WTC11 (cell line): ENCODE measurements at regions not wholly inside any gene's neighbourhood (a gene's known extent, or its start where the extent isn't known, plus 50 kb on each side); places are given as distances from the start of the nearest gene placed in this dataset.

Experiments used
- ATAC-seq: fragments of 200-7000 bp; cut with Tn5 transposase; 2 replicates; pipeline ENCODE4 v1.10.0; 2021; ENCODE audit warnings: mild to moderate bottlenecking, moderate library complexity
- CTCF ChIA-PET: fragments of 300-600 bp; sonication (Branson Sonifier 250); formaldehyde crosslinking; loops from one replicate; lab custom pipeline; 2021; ENCODE audit warnings: antibody characterized with exemption; lab: Charles Lee
- POLR2A ChIA-PET: fragments of 350-600 bp; sonication (Branson Sonifier 250); formaldehyde crosslinking; loops from one replicate; lab custom pipeline; 2021; ENCODE audit warnings: antibody characterized with exemption; lab: Charles Lee
- DNase-seq: peaks from one replicate; pipeline ENCODE4 v3.0.0; 2021; ENCODE audit warnings: low spot score
- H3K27ac Mint-ChIP-seq: 2 replicates; pipeline ENCODE4 v1.8.0; 2021; ENCODE audit warnings: mixed read lengths
- H3K27me3 Mint-ChIP-seq: 2 replicates; pipeline ENCODE4 v1.8.0; 2021; ENCODE audit warnings: low read depth, mild to moderate bottlenecking, moderate library complexity, mixed read lengths
- H3K36me3 Mint-ChIP-seq: 2 replicates; pipeline ENCODE4 v1.8.0; 2021; ENCODE audit warnings: mixed read lengths
- H3K4me1 Mint-ChIP-seq: 2 replicates; pipeline ENCODE4 v1.8.0; 2022; ENCODE audit warnings: mixed read lengths
- H3K4me3 Mint-ChIP-seq: 2 replicates; pipeline ENCODE4 v1.8.0; 2021; ENCODE audit warnings: mild to moderate bottlenecking, moderate library complexity, mixed read lengths
- H3K9me3 Mint-ChIP-seq: 2 replicates; pipeline ENCODE4 v1.8.0; 2021; ENCODE audit warnings: mixed read lengths
- AR ChIP-seq: fragments of 250-450 bp; sonication (Bioruptor Pico); IDR thresholded peaks from 2 replicates; pipeline ENCODE4 v1.9.0; 2021; ENCODE audit warnings: mild to moderate bottlenecking
- ATF1 ChIP-seq: sonication (generic); formaldehyde crosslinking; IDR thresholded peaks from 2 replicates; pipeline ENCODE4 v1.8.1; 2023; ENCODE audit warnings: mild to moderate bottlenecking, moderate library complexity, missing genetic modification reagents
- ERG ChIP-seq: fragments of 250-450 bp; sonication (Bioruptor Pico); IDR thresholded peaks from 2 replicates; pipeline ENCODE4 v1.8.0; 2021; ENCODE audit warnings: mild to moderate bottlenecking
- FOXK1 ChIP-seq: sonication (generic); formaldehyde crosslinking; IDR thresholded peaks from 2 replicates; pipeline ENCODE4 v1.8.0; 2022; ENCODE audit warnings: mild to moderate bottlenecking, moderate library complexity, missing genetic modification reagents
- IRF1 ChIP-seq: sonication (generic); formaldehyde crosslinking; IDR thresholded peaks from 2 replicates; pipeline ENCODE4 v1.8.0; 2023; ENCODE audit warnings: missing genetic modification reagents
- IRF2 ChIP-seq: sonication (generic); formaldehyde crosslinking; IDR thresholded peaks from 2 replicates; pipeline ENCODE4 v1.8.0; 2022; ENCODE audit warnings: low read depth, missing genetic modification reagents, borderline replicate concordance
- NFE2L1 ChIP-seq: sonication (generic); formaldehyde crosslinking; IDR thresholded peaks from 2 replicates; pipeline ENCODE4 v1.8.1; 2023; ENCODE audit warnings: missing genetic modification reagents
- NFYB ChIP-seq: sonication (generic); formaldehyde crosslinking; conservative IDR thresholded peaks from 2 replicates; pipeline ENCODE4 v1.8.0; 2022; ENCODE audit warnings: low read depth, missing genetic modification reagents
- SMAD4 ChIP-seq: sonication (generic); formaldehyde crosslinking; IDR thresholded peaks from 2 replicates; pipeline ENCODE4 v1.8.0; 2022; ENCODE audit warnings: mild to moderate bottlenecking, missing genetic modification reagents
- TP53 ChIP-seq: sonication (generic); formaldehyde crosslinking; IDR thresholded peaks from 2 replicates; pipeline ENCODE4 v1.8.1; 2023; ENCODE audit warnings: mild to moderate bottlenecking, missing genetic modification reagents
- USF2 ChIP-seq: sonication (generic); formaldehyde crosslinking; IDR thresholded peaks from 2 replicates; pipeline ENCODE4 v1.8.1; 2023; ENCODE audit warnings: mild to moderate bottlenecking, missing genetic modification reagents, moderate library complexity
- ZBTB21 ChIP-seq: sonication (generic); formaldehyde crosslinking; IDR thresholded peaks from 2 replicates; pipeline ENCODE4 v1.8.1; 2023; ENCODE audit warnings: mild to moderate bottlenecking, missing genetic modification reagents, borderline replicate concordance
- ZNF138 ChIP-seq: sonication (generic); formaldehyde crosslinking; conservative IDR thresholded peaks from 2 replicates; pipeline ENCODE4 v1.8.1; 2022; ENCODE audit warnings: mild to moderate bottlenecking, moderate library complexity, missing genetic modification reagents
- ZNF219 ChIP-seq: sonication (generic); formaldehyde crosslinking; IDR thresholded peaks from 2 replicates; pipeline ENCODE4 v1.8.0; 2023; ENCODE audit warnings: missing genetic modification reagents, mild to moderate bottlenecking, borderline replicate concordance
- ZNF396 ChIP-seq: fragments of 250-450 bp; sonication (Bioruptor Pico); IDR thresholded peaks from 2 replicates; pipeline ENCODE4 v1.8.0; 2021; ENCODE audit warnings: mild to moderate bottlenecking, moderate library complexity, borderline replicate concordance

- POLR2A ChIA-PET: no interaction called here
- ATAC-seq: no peak; the same call in 1 of the 2 replicates
- no peak overlapping the region for H3K27ac Mint-ChIP-seq
- no peak for DNase-seq
- CTCF ChIA-PET: no interaction called here
- H3K4me1 Mint-ChIP-seq: peaks cover 11% of the 10 kb centered on the region
- peaks cover 42% of the 10 kb centered on the region for H3K36me3 Mint-ChIP-seq
- peaks cover 46% of the 10 kb centered on the region for H3K9me3 Mint-ChIP-seq
- no peak overlapping the region for H3K4me3 Mint-ChIP-seq
- no peaks in the 10 kb centered on the region for H3K27me3 Mint-ChIP-seq
- no peak for TF ChIP-seq TP53
- no peak for TF ChIP-seq NFE2L1 (CRISPR knock-in tag)
- no peak for TF ChIP-seq IRF2
- no peak for TF ChIP-seq ZNF219 (CRISPR knock-in tag)
- TF ChIP-seq ATF1: no peak
- no peak for TF ChIP-seq USF2 (CRISPR knock-in tag)
Measured at GRCh38 chr18:67600181-67601180, 84.0 kb upstream of the DSEL start.

GRCh38 chr18:67599277-67599676 lies 82.8 kb upstream of the DSEL start:
- DNase-seq (no peak), ATAC-seq (no peak)
- peaks cover 49% of the 10 kb centered on the region for H3K9me3 Mint-ChIP-seq
- no peaks in the 10 kb centered on the region for H3K27me3 Mint-ChIP-seq
- H3K27ac Mint-ChIP-seq: no peak overlapping the region
- ChIA-PET POLR2A (no interaction called here), CTCF (no interaction called here)
- H3K4me3 Mint-ChIP-seq: no peak overlapping the region
- H3K4me1 Mint-ChIP-seq: peaks cover 11% of the 10 kb centered on the region
- peaks cover 44% of the 10 kb centered on the region for H3K36me3 Mint-ChIP-seq
- no peak for TF ChIP-seq ZNF138 (CRISPR knock-in tag)
- TF ChIP-seq NFYB: no peak
- TF ChIP-seq AR: no peak
- TF ChIP-seq SMAD4: no peak
- no peak for TF ChIP-seq ERG (CRISPR knock-in tag)
- no peak for TF ChIP-seq FOXK1
- TF ChIP-seq, all 79 proteins: peak for 0

GRCh38 chr18:67597759-67598158 lies 81.2 kb upstream of the DSEL start:
- ChIA-PET CTCF (no interaction called here), POLR2A (no interaction called here)
- Mint-ChIP-seq H3K9me3 (peaks cover 40% of the 10 kb centered on the region), H3K4me1 (peaks cover 11% of the 10 kb centered on the region), H3K4me3 (no peak overlapping the region), H3K36me3 (peaks cover 34% of the 10 kb centered on the region), H3K27me3 (no peaks in the 10 kb centered on the region), H3K27ac (no peak overlapping the region)
- ATAC-seq (no peak), DNase-seq (no peak)
- no peak for TF ChIP-seq ZNF396 (CRISPR knock-in tag)
- TF ChIP-seq IRF1 (CRISPR knock-in tag): no peak
- no peak for TF ChIP-seq ZNF138 (CRISPR knock-in tag)
- no peak for TF ChIP-seq ZBTB21 (CRISPR knock-in tag)
